Nucleus accumbens (tissue), 56 donors: ENCODE measurements at regions not wholly inside any gene's neighbourhood (a gene's known extent, or its start where the extent isn't known, plus 50 kb on each side); places are given as distances from the start of the nearest gene placed in this dataset.
A peak's percentile ranks its signal among the peaks of the same experiment; 100 is the strongest.
"Not testable (repeated sequence)": the region's sequence is repeated elsewhere in the genome, so short reads cannot be mapped to it uniquely, and the experiment has no call there.

ENCODE experiments used
- DNase-seq, 56 donors: peaks; one replicate each; lab custom pipeline; 2025; lab: John Stamatoyannopoulos, UW

- DNase-seq, result no peak
These were observed 84.9 kb upstream of the PWP1 start for GRCh38 chr12:107600581-107601144.

GRCh38 chr12:107602446-107602845 lies 83.2 kb upstream of the PWP1 start:
- DNase-seq, result no peak

GRCh38 chr12:107605293-107605692 lies 80.3 kb upstream of the PWP1 start:
- DNase-seq, result no peak

- DNase-seq, result peak in 53 of 56 donors; percentile 2 to 87 (median 47)
These were observed 77.9 kb upstream of the PWP1 start for GRCh38 chr12:107607464-107608392.

- DNase-seq, result not testable (repeated sequence)
These were observed 76.8 kb upstream of the PWP1 start for GRCh38 chr12:107608779-107609178.

GRCh38 chr12:107610021-107610859 lies 75.4 kb upstream of the PWP1 start:
- DNase-seq, result peak in 17 of 56 donors; percentile 2 to 44 (median 10)

- DNase-seq, result no peak
These were observed 73.1 kb upstream of the PWP1 start for GRCh38 chr12:107612508-107612907.

- no peak for DNase-seq
These were observed 68.7 kb upstream of the PWP1 start for GRCh38 chr12:107616941-107617340.

GRCh38 chr12:107618106-107618505 lies 67.5 kb upstream of the PWP1 start:
- DNase-seq, result no peak

GRCh38 chr12:107619831-107620230 lies 65.8 kb upstream of the PWP1 start:
- DNase-seq, result no peak

GRCh38 chr12:107622001-107622400 lies 63.6 kb upstream of the PWP1 start:
- DNase-seq, result no peak

GRCh38 chr12:107624493-107624892 lies 61.1 kb upstream of the PWP1 start:
- no peak for DNase-seq

GRCh38 chr12:107631715-107632114 lies 53.9 kb upstream of the PWP1 start:
- DNase-seq, result no peak

GRCh38 chr12:107632246-107632645 lies 53.4 kb upstream of the PWP1 start:
- no peak for DNase-seq

- no peak for DNase-seq
These were observed 51.1 kb upstream of the PWP1 start for GRCh38 chr12:107634530-107634929.

GRCh38 chr12:107635139-107635538 lies 50.5 kb upstream of the PWP1 start:
- no peak for DNase-seq
